ENCODE measurements at regions not wholly inside any gene's neighbourhood (a gene's known extent, or its start where the extent isn't known, plus 50 kb on each side); places are given as distances from the start of the nearest gene placed in this dataset.
A peak's percentile ranks its signal among the peaks of the same experiment; 100 is the strongest.
"Not testable (repeated sequence)": the region's sequence is repeated elsewhere in the genome, so short reads cannot be mapped to it uniquely, and the experiment has no call there.

DNA sequence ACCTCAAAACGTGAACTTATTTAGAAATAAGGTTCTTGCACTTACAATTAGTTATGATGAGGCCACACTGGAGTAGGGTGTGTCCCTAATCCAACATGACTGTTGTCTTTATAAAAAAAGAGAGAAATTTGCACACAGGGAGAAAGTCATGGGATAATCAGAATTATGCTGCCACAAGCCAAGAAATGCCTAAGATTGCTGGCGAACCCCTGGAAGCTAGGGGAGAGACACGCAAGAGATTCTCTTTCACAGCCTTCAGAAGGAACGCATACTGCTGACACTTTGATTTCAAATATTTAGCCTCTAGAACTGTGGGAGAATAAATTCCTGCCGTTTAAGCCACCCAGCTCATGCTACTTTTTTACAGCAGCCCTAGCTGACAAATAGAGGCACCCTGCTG is 138.3 kb downstream of the CCDC71L start:
- DNase-seq = no peak

DNA sequence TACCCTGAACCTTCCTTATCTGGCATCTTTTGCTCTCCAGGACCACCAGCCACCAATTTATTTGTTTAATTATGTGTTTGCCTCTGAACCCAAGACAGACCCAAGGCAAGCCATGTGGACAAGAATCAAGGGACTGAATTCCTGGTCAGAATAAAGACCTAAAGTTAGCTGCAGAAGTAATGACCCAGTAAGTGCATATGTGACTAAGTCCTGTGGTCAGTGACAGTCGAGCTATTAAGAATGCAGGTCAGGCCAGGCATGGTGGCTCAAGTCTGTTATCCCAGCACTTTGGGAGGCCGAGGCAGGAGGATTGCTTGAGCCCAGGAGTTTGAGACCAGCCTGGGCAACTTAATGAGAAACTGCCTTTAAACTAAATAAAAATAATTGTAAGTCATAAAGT is 139.4 kb downstream of the CCDC71L start:
- DNase-seq = no peak

DNA sequence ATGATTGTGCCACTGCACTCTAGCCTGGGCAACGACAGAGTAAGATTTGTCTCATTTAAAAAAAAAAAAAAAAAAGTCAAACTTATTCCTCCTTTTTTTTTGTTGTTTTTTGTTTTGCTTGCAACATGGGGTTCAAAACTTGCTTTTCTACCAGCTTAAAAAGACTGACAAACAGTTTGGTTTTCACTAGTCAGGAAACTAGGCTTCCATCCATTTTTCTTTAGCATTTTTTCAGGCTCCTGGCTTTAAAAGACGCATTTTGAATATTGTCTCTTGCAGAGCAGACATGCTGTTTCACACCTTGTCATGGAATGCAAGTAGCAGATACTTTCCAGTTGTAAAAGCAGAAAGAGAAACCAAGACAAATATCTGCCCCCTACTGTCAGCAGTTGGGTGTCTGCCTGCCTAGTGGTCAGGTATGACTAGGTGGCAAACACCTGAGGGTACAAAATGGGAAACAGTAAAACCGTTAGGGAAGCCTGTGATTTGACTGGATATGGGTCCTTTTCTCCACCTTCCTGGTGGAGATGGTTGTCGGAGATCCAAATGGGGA is 139.9 kb downstream of the CCDC71L start:
- DNase-seq = no peak

DNA sequence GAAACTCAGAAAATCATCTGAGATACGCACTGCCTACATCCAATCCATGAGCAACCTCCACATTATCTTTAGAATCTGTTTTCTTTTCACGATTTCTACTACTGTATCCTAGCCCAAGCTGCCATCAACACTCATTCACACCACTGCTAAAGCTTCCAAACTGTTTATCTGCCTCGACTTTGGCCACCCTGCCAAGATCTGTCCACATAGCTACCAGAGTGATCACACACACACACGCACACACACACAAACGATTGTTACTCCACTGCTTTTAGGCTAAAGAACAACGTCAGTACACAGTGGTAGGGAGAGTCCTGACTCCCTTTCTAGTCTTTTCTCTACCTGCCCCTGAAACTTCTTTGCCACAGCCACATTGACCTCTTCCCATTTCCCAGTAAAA is 142.0 kb downstream of the CCDC71L start:
- DNase-seq = no peak

DNA sequence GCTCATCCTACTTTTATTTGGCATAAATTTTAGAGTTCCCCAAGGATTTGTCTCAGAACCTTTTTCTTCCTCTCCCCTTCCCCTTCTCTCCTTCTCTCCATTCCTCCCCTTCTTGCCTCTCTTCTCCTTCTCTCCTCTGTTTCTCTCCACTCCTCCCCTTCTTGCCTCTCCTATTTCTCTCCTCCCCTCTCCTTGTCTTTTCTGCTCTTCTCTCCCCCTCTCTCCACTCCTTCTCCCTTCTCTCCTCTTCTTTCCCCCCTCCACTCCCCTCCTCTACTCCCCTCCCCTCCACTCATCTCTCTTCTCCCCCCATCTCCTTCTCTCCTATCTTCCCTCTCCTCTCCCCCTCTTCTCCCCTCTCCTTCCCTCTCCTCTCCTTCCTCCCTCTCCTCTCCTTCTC is 142.7 kb downstream of the CCDC71L start:
- no peak for DNase-seq

DNA sequence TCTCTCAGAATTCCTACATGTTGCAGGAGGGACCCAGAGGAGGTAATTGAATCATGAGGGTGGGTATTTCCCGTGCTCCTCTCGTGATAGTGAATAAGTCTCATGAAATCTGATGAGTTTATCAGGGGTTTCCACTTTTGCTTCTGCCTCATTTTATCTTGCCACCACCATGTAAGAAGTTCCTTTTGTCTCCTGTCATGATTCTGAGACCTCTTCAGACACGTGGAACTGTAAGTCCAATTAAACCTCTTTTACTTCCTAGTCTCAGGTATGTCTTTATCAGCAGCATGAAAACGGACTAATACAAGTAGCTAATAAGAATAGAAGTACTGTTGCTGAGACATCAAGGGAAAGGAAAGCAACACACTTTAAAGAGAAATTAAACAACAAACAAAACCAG is 143.4 kb downstream of the CCDC71L start:
- DNase-seq = no peak

DNA sequence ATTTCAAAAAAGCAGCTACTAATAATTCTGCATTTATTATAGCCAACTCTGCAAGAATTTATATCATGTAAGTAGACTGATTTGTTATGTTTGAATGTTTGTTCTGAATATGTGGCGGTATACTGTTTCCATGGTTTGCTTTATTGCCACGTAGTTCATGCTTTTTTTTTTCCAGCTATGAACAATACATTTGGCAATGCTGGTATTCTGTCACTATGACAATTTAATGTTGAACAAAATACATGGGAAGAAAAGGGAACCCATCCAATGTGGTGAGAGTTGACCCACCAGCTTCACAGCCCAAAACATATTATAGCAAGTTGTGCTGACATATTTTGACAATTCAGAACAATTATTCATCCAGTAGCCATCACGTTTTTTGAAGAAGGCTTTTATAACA is 145.6 kb downstream of the CCDC71L start:
- DNase-seq = no peak

DNA sequence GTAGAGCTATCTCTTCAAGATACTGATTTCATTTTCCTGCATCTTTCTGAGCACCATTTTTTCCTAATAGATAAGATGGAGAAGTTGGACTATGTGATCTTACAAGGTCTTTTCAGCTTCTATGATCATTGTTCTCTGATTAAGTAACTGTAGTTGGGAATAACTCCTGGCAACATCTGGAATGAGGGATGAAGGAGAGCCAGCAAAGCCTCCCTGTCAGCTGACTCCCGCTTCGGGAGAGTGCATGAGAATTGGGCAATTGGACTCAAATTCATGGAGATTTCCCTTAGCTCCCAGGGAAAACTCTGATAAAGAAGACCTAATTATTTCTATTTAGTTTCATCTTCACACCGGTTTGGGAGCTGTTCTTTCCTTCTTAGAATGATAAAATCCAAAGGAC is 146.1 kb downstream of the CCDC71L start:
- DNase-seq = no peak

DNA sequence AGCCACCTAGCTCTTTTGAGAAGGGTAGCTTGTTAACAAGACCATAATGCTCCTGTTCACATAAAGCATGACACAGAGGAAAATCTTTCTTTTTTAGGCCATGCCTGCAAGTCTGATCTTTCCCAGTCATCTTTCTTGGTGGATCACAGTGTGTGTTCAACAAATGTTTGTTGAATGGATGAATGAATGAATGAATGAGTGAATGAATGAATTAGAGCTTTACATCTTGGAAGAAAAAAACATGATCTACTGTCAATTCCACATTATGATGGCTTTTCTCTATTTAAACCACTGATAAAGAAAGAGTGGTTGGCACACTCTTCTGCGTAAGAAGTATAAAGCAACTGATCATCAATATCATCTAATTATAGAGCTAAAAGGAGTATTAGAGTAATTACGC is 148.7 kb downstream of the CCDC71L start:
- DNase-seq = no peak

DNA sequence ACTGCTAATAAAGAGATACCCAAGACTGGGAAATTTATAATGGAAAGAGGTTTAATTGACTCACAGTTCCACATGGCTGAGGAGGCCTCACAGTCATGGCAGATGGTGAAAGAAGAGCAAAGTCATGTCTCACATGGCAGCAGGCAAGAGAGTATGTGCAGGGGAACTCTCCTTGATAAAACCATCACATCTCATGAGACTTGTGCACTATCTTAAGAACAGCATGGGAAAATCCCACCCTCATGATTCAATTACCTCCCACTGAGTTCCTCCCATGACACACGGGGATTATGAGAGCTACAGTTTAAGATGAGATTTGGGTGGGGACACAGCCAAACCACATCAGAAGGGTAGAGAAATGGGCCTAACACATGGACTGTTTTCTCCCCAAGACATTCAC is 156.3 kb downstream of the CCDC71L start:
- DNase-seq = no peak

DNA sequence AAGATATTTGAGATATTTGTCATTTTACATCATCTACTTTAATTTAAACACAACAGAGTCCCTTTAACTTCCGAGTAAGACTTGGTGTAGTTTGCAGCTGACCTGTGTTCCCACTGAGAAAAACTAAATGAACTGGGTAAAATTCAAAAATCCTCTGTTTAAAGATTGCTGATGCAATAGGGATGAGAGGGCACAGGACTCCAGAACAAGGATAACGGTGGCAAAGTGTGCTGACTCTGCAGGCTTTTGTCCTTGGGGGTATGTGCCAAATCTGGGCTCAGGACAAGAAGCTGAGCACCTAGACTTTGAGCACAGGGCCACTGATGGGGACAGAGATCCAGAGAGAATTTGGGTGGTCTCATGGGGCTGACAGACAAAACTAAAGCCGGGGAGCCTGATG is 156.8 kb downstream of the CCDC71L start:
- DNase-seq = no peak

DNA sequence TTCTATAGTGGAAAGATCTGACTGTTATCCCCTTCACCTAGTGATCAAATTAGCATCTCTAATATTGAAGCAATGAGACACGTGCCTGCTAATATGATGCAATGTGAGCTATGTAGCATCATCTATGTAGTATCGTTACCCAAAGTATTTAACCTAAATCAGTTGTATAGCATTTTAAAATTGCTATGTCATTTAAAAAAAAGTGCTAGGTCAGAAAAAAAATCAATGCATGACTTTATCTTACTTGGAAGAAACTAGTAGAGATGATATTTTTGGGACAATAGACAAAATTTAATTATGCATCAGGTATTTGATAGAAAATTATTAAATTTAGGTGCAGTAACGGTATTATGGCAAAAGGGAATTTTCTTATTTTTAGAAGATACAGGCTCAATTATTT is 157.3 kb downstream of the CCDC71L start:
- DNase-seq = no peak

DNA sequence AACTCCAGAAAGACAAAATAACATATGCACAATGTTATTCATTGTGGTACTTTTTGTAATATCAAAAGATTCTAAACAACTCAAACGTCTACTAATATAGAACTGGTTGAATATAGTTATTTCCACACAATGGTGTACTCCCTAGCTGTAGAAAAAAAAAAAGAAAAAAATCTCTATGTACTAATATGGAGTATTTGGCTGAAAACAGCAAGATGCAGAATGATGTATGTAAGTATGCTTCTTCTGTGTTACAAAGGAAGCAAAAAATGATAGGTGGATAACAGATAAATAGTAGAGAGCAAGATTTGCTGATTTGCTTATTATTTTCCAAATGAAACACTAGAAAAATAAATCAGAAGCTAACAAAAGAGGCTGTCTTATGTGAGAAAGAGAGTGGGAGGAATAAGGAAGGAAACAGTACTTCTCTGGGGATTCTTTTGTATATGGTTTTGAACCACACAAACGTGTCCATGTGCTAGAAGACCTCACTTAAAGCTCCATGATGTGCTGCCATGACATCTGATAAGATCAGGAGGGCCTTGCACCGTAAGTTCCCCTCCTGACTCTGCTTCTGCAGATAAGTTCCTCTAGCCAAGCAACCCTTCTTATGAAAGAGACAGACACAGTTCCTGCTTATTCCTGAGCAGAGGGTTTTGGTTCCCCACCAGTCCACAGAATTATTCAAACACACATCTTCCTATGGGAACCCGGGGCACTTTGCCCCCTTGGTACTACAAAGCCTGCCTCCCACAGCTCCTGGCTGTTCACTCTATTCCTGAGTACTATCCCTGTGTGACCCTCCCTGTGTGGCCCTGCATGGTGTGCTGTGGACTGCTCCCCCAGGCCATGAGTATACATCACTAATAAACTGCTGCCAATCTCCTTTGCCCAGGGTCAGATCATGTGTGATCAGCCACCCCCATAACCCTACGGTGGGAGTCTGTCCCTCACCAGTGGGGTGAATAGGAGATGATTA is 159.1 kb downstream of the CCDC71L start:
- DNase-seq = no peak

DNA sequence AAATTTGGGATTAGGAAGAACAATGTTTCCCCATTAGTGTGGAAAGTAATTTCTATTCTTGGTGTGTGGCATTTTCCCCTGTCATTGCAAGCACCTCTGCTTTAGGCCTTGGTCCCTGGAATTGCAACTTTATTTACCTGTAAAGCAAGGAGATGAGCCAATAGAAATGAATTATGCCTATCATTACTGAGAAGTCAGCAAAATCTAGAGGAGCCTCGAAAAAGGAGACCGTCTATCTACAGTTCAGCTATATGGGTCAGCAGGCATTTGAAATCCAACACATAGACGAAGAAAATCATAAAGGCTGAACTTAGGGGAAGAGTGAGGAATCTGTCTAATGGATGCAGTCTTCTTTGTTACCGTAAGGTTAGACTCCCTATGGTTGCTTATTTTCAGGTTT is 161.1 kb downstream of the CCDC71L start:
- no peak for DNase-seq

DNA sequence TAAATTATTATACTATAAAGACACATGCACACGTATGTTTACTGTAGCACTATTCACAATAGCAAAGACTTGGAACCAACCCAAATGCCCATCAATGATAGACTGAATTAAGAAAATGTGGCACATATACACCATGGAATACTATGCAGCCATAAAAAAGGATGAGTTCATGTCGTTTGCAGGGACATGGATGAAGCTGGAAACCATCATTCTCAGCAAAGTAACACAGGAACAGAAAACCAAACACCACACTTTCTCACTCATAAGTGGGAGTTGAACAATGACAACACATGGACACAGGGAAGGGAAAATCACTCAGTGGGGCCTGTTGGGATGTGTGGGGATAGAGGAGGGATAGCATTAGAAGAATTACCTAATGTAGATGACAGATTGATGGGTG is 163.0 kb downstream of the CCDC71L start:
- not testable (repeated sequence) for DNase-seq

DNA sequence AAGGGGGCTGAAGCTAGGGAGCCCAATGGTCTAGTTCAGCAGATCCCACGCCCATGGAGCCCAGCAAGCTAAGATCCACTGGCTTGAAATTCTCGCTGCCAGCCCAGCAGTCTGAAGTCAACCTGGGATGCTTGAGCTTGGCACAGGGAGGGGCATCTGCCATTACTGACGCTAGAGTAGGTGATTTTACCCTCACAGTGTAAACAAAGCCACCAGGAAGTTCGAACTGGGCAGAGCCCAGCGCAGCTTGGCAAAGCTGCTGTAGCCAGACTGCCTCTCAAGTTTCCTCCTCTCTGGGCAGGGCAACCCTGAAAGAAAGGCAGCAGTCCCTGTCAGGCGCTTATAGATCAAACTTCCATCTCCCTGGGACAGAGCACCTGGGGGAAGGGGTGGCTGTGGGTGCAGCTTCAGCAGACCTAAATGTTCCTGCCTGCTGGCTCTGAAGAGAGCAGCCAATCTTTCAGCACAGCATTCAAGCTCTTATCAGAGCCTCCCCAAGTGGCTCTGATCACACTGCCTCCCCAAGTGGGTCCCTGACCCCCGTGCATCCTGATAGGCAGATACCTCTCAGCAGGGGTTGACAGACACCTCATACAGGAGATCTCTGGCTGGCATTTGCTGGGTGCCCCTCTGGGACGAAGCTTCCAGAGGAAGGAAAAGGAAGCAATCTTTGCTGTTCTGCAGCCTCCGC is 167.8 kb downstream of the CCDC71L start:
- DNase-seq = peak; percentile 40

DNA sequence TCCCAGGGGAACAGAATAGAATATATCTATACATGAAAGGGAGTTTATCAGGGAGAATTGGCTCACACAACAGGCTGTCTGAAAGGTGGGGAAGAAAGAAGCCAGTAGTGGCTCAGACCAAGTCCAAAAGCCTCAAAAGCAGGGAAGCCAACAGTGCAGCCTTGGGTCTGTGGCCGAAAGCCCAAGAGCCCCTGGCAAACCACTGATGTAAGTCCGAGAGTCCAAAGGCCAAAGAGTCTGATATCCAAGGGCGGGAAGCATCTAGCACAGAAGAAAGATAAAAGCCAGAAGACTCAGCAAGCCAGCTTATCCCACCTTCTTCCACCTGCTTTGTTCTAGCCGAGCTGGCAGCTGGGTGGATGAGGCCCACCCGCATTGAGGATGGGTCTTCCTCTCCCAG is 172.5 kb downstream of the CCDC71L start:
- no peak for DNase-seq

DNA sequence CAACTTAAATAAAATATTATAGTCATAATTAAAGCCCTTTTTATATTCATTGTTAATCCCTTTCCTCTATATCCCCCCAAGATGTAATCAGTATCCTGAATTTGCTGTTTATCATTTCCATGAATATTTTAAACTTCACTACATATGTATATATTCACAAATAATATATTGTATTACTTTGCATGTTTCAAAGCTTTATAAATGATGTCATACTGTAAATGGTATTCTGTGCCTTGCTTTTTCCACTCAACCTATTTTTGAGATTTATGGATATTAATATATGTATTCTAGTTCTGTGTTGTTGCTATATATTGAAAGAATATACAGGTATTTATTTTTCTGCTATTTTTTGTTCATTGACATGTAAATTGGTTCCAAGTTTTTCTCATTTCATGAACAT is 173.1 kb downstream of the CCDC71L start:
- no peak for DNase-seq

DNA sequence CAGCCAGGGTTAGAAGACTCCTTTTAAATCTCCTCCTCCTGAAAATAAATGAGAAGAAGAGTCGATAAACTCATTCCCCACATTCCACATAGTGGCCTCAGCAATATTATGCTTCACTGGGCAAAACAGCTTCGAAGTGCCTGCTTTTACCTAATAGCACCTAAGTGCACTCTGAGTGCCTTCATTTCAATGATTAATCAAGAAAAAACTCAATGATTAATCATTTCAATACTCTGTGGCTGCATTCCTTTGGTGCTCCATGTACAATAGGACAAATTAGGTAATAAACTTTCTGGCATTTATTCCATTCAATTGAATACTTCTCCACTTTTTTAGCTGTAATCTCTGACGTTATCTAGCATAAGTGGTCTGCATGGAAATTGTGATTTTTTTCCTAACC is 174.6 kb downstream of the CCDC71L start:
- no peak for DNase-seq

DNA sequence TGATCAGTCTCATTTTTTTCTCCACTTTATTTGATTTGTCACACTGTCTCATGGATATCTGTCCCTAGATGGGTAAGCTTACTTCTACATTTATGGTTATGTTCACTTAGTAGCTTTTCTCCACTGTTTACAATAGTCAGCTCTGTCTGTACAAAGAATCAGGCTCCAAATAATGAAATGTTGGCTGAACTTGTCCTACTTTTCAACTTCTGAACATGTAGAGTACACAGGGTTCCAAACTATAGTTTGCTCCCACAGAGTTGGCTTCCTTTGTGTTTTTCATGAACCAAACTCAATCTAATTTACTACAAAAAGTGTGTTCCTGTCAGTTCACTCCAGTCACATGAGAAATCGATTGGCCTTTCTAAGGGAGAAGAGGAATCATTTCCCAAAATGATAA is 175.0 kb downstream of the CCDC71L start:
- DNase-seq = no peak

DNA sequence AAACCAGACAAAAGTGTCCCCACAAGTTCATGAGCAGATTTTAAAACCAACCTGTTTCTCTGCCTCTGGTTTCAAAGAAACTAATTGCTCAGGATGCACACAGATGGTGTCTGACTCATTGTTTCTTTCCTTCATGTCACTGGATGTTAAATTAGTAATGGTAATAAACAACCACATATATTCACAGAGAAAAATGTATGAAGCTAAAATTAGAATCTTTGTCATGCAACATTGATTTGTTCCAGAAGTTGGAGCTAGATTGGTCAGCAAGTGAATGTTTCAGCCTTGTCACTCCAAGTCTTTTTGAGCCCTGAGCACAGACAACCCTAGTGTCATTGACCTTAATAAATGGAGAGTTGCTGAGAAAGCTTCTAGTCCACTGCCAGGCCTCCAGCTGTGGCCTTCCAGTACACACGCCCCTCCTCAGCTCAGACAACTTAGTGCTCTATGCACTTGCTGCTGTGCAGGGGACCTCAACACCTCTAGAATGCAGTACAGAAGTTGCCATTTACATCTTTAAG is 175.9 kb downstream of the CCDC71L start:
- no peak for DNase-seq

DNA sequence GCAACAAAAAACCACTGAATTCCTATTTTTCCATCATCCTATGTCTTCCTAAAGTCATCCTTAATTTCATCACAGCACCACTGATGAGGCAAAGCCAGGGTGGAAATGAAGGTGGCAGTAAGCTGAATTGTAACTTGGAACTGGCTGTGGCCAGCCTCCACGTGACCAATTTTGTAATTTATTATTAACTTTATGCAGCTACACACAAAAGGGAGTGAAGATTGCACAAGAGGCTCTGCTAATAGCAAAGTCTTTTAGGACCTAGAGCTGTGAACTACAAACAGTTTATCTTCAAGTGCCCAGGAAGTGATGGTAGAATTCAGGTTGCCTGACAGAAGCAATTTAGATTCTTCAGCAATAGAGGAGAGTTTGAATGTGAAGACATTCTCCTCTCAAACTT is 176.4 kb downstream of the CCDC71L start:
- no peak for DNase-seq

DNA sequence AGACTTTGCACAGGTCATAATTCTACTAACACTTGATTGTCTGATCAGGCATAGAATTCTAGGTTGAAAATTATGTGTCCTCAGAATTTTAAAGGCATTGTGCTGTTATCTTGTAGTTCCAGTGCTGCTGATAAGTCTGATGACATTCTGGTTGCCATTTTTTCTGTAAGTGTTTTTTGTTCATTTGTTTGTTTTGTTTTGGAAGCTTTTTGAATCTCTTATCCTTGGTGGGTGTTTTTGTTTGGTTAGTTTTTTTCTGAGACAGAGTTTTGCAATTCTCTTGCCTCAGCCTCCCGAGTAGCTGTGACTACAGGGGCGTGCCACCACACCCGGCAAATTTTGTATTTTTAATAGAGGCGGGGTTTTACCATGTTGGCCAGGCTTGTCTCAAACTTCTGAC is 178.9 kb downstream of the CCDC71L start:
- DNase-seq = no peak

DNA sequence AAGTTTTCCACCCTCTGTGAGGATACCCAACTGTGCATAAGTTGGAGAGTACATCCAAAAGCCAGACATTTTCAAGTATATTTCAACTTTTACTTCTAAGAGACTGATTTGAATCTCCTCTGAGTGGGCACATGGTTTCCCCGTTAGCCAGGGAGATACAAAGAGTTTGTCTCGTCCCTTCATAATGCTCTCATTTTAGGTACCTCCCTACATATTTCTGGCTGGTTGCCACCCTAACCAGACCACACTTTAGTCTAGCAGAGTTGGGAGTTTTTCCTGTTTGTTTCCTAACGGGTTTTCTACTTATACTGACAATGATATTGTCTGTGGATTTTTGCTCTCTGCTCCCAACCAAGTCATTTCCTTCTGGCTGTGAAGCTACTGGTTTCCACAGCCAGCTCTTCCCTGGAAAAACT is 180.3 kb downstream of the CCDC71L start:
- no peak for DNase-seq
